ENCODE measurements at regions not wholly inside any gene's neighbourhood (a gene's known extent, or its start where the extent isn't known, plus 50 kb on each side); places are given as distances from the start of the nearest gene placed in this dataset.
A peak's percentile ranks its signal among the peaks of the same experiment; 100 is the strongest.

- Histone ChIP-seq H3K27ac (no peak overlapping the region), H3K4me3 (no peak overlapping the region)
- TF ChIP-seq CTCF (IDR thresholded peaks at IDR 0.05), result no peak
- DNase-seq (ENCODE audit: low spot score), result no peak
These were observed 139.3 kb upstream of the PHACTR1 start for GRCh38 chr6:12577124-12577850.

GRCh38 chr6:12578097-12578496, 138.5 kb upstream of the PHACTR1 start:
- Histone ChIP-seq H3K27ac (no peak overlapping the region), H3K4me3 (no peak overlapping the region)
- TF ChIP-seq CTCF (IDR thresholded peaks at IDR 0.05), result no peak
- DNase-seq (ENCODE audit: low spot score), result no peak

DNA sequence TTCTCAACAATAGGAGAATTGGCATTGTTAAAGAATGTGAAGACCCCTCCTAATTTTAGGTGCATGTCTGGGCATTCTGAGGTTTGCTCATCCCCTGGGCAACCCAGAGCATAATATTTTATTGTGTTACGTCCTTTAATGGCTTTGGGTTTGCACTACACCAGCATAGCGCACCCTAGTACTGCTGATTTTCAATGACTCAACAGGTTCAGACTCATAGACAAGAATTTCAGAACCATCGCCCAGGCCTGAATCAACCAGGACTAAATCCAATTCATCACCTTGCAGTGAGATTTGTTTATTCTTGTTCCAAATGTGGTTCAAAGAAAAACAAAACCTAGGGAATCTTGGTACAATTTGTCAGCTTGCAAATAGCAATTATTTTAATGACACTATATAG, 137.8 kb upstream of the PHACTR1 start:
- DNase-seq (ENCODE audit: low spot score), result no peak
- no peak overlapping the region for H3K4me3 ChIP-seq
- no peak overlapping the region for H3K27ac ChIP-seq
- TF ChIP-seq CTCF (IDR thresholded peaks at IDR 0.05), result no peak

DNA sequence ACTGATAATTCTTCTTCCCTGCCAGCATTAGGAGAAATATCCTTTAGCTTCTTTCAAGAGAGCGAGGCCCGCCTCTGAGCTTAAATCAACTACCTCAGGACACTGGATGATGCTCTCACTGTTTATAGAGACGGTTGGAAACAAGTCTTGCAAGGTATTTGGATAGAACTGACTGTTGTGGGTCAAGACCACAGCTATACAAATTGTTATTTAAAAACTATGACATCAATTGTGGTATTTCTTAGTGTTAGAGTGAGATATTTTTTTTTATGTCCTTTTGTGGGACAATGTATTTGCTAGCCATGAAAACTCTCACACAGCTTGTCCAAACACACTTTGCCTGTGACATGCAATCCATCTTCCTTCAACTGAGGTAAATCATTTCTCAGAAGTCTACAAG, 136.3 kb upstream of the PHACTR1 start:
- no peak overlapping the region for H3K27ac ChIP-seq
- DNase-seq (ENCODE audit: low spot score), result no peak
- no peak for TF ChIP-seq CTCF (IDR thresholded peaks at IDR 0.05)
- H3K4me3 ChIP-seq, result no peak overlapping the region

GRCh38 chr6:12582421-12583110, 134.0 kb upstream of the PHACTR1 start:
- no peak for TF ChIP-seq CTCF (IDR thresholded peaks at IDR 0.05)
- H3K27ac ChIP-seq, result no peak overlapping the region
- H3K4me3 ChIP-seq, result no peak overlapping the region
- no peak for DNase-seq (ENCODE audit: low spot score)

GRCh38 chr6:12584631-12585405, 131.7 kb upstream of the PHACTR1 start:
- no peak for DNase-seq (ENCODE audit: low spot score)
- no peak for TF ChIP-seq CTCF (IDR thresholded peaks at IDR 0.05)
- H3K4me3 ChIP-seq, result no peak overlapping the region
- peak overlapping the region in 1 of 2 donors; percentile 54 for H3K27ac ChIP-seq

All from coronary artery (tissue), 2 donors.